ENCODE measurements at regions not wholly inside any gene's neighbourhood (a gene's known extent, or its start where the extent isn't known, plus 50 kb on each side); places are given as distances from the start of the nearest gene placed in this dataset.
"Not testable (repeated sequence)": the region's sequence is repeated elsewhere in the genome, so short reads cannot be mapped to it uniquely, and the experiment has no call there.

DNA sequence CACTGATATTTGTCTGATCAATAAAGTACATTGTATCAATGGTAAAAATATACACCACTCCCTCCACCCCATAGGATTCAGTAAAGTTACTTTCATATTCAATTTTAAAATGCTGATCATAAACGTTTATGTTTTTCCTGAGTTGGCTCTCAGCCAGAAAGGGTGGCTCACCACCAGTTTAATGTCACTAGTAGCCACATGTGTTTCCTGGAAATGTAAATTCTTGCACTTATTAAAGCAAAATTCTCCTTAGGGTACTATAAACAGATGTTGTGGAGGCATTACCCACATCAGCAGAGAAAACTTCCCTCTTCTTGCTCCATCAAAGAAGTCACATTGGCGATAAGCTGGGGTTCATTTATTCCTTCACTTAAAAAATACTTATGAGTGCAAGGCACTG lies 210.3 kb downstream of the SREK1 start:
- no peak for DNase-seq

DNA sequence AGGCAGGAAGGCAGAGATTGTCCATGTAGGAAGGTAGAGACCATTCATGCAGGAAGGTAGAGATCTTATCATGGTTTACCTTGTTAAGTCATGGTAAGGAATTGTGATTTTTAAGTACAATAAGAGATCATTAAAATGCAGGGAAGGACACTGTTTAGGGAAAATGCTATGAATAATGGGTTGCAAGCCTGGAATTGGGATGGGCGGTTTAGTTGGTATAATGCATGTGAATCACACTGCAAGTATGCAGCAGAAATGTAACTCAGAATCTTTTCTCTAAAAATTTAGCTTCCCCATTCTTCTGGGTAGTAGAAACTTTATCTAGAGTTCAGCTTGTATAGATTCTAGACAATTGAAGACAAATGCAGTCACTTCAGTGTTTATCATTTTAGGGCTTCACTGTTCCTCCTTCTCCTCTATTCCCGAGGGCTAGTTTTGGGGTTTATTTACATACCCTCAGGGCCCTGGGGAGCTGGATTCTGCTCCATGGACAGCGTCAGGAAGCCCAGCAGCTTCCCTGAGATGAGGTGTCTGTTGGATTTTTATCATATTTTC lies 212.0 kb downstream of the SREK1 start:
- no peak for DNase-seq

DNA sequence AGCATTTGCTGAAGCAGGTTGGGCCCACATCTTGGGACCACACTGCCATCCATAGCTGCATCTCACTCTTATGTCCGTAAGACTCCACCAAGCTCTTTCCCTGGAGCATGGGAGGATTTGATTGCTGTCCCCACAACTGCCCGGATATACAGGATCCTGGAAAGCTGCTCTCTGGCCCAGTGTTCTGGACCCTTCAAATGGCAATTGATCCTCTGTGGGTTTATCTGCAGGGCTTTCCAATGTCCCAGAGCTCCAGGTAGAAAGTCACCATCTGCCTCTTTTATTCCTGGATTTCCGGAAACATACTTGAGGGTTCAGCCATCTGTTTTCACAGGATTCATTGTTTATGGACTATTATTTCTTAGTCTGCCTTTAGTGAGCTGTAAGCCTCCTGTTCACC lies 214.6 kb downstream of the SREK1 start:
- DNase-seq = no peak

DNA sequence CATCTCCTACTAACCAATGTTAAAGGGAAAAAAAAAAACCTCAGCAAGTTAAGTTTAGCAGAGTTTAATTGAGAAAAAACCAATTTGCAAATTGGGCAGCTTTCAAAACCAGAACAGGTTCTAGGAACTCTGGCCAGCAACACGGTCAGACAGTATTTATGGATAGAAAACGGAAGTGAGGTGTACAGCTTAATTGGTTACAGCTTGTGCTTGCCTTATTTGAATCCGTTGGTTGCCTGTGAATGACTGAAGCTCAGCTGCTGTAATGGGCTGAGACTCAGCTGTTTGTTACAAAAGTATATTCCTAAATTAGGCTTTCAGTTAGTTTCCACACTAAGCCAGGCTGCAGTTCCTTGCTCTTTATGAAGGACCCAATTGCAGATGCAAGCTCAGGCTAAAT lies 217.0 kb downstream of the SREK1 start:
- no peak for DNase-seq

DNA sequence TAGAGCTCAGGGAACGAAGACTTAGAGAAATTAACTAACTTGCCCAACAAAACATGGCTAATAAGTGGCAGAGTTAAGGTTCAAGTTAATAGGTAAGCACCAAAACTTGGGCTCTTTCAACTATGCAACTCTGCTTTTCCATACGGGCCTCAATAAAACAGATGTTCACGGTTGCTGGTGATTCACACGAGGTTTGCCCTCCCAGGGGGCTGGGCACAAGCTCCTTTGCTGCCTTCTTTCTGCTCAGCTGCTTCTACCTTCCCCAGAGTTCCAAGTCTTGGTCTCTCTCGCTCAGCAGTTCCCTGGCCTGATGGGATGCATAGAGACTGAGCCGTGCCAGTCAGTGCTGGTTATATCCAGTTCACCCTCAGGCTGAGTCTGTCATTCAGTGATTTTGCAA lies 217.9 kb downstream of the SREK1 start:
- DNase-seq = no peak

DNA sequence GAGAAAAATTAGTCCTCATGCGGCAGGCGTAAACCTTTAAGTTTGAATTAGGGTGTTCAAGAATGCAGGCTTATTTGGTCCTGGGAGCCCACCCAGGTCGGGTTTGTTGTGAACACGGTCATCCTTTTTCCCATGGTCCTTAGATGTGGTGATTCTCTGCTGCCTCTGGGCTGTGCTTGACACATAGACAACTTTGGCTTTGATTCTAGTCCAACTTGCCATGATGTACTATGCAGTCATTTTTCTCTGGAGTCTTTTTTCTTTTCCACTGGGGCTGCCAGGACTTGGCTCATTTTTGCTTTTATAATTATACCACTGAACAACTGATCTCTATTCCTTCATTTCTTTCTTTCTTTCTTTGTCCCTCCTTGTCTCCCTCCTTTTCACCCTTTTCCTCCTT lies 218.6 kb downstream of the SREK1 start:
- no peak for DNase-seq

DNA sequence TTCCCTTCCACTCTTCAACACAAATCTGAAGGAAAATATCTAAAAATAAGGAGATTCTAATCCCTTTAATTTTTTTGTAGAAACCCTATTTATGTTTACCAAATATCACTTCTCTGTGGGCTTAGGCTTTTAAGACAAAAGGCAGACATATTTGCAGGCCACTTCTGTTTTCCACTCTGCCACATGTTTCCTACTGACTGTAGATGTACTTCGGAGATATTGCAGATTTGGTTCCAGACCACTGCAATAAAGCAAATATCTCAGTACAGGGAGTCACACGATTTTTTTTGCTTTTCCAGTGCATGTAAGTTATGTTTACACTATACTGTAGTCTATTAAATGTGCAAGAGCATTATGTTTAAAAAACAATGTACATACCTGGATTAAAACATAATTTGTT lies 219.0 kb downstream of the SREK1 start:
- DNase-seq = no peak

DNA sequence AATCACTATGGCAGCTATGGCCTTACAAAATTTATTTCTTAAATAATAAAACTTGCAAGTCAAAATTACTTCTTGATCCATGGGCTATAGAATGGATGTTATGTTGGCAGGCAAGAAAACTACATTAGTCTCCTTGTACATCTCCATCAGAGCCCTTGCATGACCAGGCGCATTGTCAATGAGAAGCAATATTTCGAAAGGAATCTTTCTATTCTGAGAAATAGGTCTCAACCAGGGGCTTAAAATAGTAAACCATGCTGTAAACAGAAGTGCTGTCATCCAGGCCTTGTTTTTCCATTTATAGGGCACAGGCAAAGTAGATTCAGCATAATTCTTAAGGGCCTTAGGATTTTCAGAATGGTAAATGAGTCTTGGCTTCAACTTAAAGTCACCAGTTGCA lies 220.1 kb downstream of the SREK1 start:
- DNase-seq = no peak

DNA sequence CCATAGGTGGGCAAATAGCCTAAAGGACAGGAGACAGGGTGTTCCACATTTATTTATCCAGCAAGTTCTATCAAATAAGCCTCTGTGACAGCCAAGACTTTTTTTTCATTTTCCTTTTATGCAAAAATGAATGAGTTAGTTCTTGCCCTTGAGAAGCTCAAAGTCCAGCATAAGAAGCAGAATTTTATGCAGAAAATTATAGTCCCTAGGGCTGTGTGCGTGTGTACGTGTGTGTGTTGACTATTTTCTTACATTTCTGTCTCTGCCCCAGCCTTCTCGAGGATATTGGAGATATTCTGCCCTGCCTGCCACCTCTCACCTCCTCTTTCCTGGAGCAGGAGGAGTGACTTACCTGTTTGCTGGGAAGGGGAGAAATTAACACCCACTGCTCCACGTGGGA lies 221.9 kb downstream of the SREK1 start:
- DNase-seq = no peak

DNA sequence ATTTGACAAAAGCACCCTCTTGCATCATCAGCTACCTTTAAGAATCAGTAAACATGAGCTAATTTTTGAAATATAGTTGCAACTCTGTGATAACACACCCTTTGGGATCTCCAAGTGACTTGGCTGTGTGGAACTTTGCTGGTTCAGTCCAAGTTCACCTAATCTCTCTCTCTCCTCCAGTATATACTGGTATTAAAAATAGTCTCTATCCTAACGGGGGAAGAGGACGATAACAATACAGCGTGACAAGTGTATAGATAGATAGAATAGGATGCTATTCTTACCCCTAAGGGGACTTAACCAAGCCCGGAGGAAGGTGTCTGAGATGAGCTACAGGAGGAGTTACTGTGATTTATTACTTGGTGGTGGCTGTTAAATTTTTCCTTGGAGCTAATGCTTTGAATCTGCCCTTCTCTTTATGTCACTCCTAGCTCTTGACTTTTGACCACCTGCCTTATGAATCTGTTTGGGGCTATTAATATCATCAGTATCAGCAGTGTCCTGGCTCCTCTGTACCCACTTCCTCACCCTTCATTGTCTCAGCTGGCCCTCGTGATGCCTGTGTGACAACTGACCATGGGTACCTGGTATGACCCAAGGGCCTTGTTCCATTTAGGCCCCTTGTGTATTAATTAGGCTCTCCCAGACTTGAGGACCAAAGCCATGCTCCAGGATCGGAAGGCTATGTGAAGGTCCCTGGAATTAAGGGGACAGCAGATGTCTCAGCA lies 223.9 kb downstream of the SREK1 start:
- DNase-seq = no peak

DNA sequence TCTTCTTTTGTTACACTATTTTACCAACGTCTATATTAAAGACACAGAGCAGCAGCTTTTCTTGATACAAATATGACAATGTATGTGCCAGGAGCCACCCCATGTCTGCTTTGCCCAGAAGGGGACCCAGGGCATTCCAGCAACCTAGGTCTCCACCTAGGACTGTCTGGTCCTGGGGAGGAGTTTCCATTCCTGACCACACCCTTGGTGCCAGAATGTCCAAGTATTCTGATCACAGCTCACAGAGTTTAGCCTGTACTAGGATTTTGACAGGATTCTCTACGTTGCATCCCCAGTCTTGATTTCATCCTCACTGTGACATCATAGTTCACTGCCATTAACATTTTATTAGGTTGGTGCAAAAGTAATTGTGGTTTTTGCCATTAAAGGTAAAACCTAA lies 224.7 kb downstream of the SREK1 start:
- DNase-seq = no peak

DNA sequence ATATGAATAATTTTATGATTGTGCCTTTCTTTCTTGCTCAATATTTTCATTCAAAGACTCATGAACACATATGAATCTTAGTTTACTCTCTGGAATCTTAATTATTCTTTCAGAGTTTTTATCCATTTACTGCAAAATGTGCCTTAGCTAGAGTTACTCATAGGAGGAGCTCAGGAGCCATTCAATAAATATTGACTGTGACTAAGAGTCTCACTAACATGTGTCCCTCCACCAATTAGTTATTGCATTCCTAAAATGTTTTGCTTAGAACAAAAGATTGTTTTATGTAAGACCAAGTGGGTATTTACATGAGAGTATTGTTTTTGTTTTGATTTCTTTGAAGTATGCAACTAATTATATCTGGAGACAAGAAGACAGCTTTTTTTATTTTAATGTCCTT lies 218.4 kb upstream of the MAST4 start:
- DNase-seq = no peak

DNA sequence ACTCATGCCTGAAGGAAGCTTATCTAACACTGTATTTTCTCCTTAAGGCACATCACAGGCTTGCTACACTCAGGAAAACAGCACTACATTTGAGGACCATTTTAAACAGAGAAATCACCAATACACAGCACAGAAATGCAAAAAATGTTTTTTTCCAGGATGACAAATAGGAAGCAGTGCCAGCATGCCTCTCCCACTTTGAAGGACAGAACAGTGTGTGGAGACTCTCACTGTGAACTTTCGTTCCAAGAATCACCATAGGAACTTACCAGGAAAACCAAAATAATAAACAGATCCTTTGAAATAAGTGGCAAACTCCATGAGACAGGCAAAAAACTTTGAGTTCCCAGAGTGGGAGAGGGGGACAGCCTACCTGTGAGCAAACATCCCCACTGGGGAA lies 217.8 kb upstream of the MAST4 start:
- DNase-seq = no peak

DNA sequence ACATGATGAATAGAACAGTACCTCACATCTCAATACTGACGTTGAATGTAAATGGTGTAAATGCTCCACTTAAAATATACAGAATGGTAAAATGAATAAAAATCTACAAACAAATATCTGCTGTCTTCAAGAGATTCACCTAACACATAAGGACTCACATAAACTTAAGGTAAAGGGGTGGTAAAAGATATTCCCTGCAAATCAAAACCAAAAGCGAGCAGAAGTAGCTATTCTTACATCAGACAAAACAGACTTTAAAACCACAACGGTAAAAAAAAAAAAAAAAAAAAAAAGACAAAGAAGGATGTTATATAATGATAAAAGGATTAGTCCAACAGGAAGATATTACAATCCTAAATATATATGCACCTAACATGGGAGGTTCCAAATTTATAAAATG lies 214.0 kb upstream of the MAST4 start:
- DNase-seq = no peak

DNA sequence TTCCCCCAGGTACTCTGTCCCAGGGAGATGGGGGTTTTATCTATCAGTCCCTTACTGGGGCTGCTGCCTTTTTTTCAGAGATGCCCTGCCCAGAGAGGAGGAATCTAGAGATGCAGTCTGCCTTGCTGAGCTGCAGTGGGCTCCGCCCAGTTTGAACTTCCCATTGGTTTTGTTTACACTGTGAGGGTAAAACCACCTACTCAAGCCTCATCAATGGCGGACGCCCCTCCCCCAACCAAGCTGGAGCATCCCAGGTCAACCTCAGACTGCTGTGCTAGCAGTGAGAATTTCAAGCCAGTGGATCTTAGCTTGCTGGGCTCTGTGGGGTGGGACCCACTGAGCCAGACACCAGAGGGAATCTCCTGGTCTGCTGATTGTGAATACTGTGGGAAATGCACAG lies 191.0 kb upstream of the MAST4 start:
- DNase-seq = not testable (repeated sequence)

DNA sequence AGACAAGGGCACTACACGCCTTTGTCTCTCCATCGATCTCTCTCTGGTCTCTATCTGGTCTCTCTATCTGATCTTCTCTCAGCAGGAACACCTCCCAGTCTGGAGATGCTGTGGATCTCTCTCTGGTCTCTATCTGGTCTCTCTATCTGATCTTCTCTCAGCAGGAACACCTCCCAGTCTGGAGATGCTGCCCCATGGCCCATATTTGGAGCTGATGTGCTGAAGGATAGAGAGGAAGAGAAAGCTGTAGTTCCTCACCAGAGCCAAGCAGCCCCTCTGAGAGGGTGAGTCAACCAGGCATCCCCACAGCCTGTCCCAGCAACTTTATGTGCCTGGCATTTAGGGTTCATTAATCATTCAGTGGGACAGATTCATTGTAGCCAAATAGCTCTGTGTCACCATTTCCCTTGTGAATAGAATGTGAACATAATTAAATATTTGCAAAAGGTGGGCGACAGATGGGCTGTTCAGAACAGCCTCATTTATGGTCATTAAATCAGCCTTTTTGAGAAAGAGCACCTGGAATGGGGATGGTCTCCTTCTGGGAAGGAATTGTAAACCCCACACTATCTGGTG lies 189.3 kb upstream of the MAST4 start:
- no peak for DNase-seq

DNA sequence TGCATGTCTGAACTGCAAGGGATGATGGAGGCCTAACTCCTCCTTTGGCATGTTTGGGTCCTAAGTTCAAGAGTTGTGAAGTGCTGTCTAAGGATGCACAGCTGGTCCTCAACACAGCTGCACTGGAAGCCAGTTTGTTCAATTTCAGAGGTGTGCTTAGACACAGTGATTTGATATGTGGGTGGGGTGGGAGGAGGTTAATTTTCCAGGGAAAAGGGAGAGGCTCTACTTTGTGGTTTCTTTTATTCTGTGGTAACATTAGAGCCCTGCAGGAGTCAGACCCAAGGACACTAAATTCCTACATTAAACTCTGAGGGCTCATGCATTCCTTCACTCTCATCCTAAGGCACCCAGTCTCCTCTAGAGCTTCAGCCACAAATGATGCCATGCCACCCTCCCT lies 188.4 kb upstream of the MAST4 start:
- no peak for DNase-seq

DNA sequence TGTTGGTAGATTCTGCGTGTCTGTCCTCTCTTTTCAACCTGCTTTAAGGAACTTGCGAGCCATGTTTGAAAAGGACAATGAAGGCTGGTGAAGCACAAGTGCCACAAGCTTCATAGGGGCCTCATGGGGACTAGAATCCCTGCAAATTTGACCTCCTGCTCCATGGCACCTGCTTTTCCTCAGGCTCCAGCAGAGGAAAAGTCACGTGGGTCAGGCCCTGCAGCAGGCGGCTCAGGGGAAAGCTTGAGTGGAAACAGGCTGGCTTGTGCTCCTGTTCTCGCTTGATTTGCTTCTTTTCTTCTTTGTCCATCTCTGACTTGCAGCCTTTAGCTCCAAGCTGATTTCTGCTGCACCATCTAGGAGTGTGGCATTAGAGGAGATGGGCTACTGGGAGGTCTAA lies 187.6 kb upstream of the MAST4 start:
- DNase-seq = no peak

DNA sequence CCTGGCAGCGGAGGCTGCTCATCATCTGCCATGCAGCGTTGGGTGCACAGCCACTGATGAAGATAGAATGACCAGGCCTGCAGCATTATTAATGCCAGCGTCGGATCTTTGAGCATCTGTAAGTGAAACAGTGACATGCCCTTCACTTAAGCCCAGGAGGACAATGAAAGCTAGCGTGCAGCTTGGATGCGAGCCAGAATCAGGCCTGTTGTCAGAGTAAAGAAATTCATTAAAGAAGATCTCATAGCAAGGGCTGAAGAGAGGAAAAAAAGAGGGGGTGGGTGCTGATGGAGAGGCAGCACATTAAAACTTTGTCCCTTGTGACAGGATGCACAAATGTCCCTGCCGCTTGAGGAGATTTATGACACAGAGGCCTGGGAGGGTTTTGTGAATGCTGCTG lies 186.1 kb upstream of the MAST4 start:
- no peak for DNase-seq

DNA sequence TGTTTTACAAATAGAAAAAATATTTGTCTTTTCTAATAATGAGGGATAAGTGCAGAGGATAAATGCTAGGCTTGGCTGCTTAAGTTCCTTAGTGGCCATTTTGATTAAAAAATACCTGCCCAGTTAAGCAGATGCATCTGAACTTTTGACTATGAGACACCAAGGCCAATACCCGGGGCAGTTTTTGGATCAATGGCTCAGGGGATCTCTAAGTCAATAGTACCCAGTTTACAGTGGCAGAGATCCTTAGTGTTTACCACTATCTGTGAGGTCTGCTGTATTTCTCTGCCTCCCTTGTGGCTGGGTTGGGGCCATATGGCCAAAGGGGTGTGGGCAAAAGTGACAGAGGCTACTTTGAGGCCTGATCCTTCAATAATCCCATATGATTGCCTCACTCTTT lies 184.5 kb upstream of the MAST4 start:
- no peak for DNase-seq

DNA sequence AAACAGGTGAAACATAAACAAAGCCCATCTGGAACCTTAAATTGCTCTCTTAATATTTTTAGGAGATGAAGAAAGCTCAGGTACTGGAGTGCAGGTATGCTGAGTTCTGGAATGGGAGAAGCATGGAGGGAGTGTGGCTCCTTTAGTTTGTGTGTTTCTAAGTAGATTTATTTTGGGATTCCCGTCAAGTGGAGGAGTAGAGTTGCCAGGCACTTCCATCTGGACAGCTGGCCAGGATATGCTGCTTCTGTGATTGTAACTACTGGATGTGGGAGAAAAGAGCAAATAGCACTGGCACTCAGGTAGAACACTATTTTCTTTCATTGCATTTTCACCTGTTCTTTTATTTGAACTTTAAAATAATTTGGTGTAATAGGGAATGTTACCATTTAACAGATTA lies 182.3 kb upstream of the MAST4 start:
- DNase-seq = no peak

DNA sequence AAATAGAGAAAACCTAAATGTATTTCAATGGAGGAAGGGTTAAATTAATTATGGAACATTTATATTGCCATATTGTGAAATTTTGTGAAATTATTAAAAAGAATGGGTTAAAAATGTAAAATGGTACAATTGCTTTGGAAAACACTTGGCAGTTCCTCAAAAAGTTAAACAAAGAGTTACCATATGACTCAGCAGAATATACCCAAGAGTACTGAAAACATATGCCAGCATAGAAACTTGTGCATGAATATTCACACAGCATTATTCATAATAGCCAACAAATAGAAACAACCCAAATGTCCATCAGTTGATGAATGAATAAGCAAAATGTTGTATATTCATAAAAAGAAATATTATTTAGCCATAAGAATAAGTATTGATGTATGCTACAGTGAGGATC lies 181.0 kb upstream of the MAST4 start:
- no peak for DNase-seq

DNA sequence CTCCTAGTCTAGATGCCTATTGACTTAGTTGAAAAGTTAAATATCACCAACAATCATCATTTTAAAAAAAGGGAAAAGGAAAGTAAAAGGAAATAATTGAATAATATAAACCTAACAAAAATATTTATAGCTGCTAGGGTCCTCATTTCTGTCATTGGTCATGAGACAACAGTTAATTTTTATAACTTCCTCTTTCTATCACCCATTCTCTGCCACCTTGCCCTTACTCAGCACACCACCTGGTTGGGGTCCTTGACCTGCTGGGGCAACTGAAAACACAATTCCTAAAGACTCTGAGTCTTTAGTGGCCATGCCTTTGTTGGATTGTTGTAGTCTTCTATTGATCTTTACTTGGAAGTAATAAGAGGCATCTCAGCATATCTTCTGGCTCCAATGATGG lies 179.5 kb upstream of the MAST4 start:
- no peak for DNase-seq

DNA sequence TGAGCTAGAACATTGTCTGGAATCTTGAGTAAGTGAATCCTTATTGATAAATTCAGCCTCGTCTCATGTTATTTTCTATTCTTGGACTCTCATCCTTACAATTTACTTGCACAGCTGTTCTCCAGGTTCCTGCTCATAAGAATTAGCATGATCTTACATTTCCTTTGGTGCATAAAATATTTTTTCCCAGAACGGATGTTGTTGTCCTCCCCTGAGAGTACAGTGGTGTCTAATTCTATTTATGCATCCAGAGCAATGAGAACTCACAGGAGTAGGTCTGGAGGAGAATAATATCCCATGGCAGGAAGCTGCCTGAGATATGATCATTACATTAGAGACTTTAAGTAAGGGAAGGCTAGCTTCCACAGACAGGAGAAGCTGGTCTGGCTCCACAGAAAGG lies 178.4 kb upstream of the MAST4 start:
- no peak for DNase-seq

DNA sequence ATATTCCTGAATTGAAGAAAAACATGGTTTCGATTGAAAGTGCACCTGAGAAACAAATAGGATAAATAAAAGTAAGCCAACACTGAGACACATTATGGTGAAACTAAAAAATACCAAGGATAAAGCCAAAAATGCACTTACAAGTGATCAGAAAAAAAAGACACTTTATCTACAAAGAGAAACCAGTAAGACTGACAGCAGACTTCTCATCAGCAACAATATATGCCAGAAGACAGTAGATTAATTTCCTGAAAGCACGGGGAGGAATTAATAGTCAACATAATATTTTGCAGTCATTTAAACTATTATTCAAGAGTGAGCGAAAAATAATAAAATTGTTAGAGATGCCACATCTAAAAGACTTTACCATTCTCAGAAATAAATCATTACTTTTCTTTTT lies 172.7 kb upstream of the MAST4 start:
- no peak for DNase-seq

All from stimulated activated CD4-positive, alpha-beta T cell treated with anti-CD3 and anti-CD28 coated beads, Interleukin-15, amount 100 ng/mL, for 24 hours (primary cell).